ENCODE measurements at regions not wholly inside any gene's neighbourhood (a gene's known extent, or its start where the extent isn't known, plus 50 kb on each side); places are given as distances from the start of the nearest gene placed in this dataset.

- no peak for TF ChIP-seq CTCF (conservative IDR thresholded peaks at IDR 0.05; ENCODE audit: low read depth, low read length)
- no peak overlapping the region for H3K4me3 ChIP-seq (ENCODE audit: low read length)
- no peak for DNase-seq (ENCODE audit: low read depth)
Observed at GRCh38 chr1:96367791-96368190, 353.8 kb upstream of the PTBP2 start.

- DNase-seq (ENCODE audit: low read depth): peak; percentile 45
- no peak for TF ChIP-seq CTCF (conservative IDR thresholded peaks at IDR 0.05; ENCODE audit: low read depth, low read length)
- no peak overlapping the region for H3K4me3 ChIP-seq (ENCODE audit: low read length)
Observed at GRCh38 chr1:96370757-96371156, 350.8 kb upstream of the PTBP2 start.

- H3K4me3 ChIP-seq (ENCODE audit: low read length): no peak overlapping the region
- DNase-seq (ENCODE audit: low read depth): no peak
- no peak for TF ChIP-seq CTCF (conservative IDR thresholded peaks at IDR 0.05; ENCODE audit: low read depth, low read length)
Observed at GRCh38 chr1:96372881-96373280, 348.7 kb upstream of the PTBP2 start.

- no peak overlapping the region for H3K4me3 ChIP-seq (ENCODE audit: low read length)
- no peak for TF ChIP-seq CTCF (conservative IDR thresholded peaks at IDR 0.05; ENCODE audit: low read depth, low read length)
- no peak for DNase-seq (ENCODE audit: low read depth)
Observed at GRCh38 chr1:96374076-96374762, 347.4 kb upstream of the PTBP2 start.

- TF ChIP-seq CTCF (conservative IDR thresholded peaks at IDR 0.05; ENCODE audit: low read depth, low read length): no peak
- no peak for DNase-seq (ENCODE audit: low read depth)
- no peak overlapping the region for H3K4me3 ChIP-seq (ENCODE audit: low read length)
Observed at GRCh38 chr1:96376846-96377245, 344.7 kb upstream of the PTBP2 start.

GRCh38 chr1:96384611-96385010 is 337.0 kb upstream of the PTBP2 start:
- no peak for DNase-seq (ENCODE audit: low read depth)
- no peak overlapping the region for H3K4me3 ChIP-seq (ENCODE audit: low read length)
- no peak for TF ChIP-seq CTCF (conservative IDR thresholded peaks at IDR 0.05; ENCODE audit: low read depth, low read length)

GRCh38 chr1:96387785-96388184 is 333.8 kb upstream of the PTBP2 start:
- H3K4me3 ChIP-seq (ENCODE audit: low read length): no peak overlapping the region
- no peak for DNase-seq (ENCODE audit: low read depth)
- TF ChIP-seq CTCF (conservative IDR thresholded peaks at IDR 0.05; ENCODE audit: low read depth, low read length): no peak
